ENCODE measurements at regions not wholly inside any gene's neighbourhood (a gene's known extent, or its start where the extent isn't known, plus 50 kb on each side); places are given as distances from the start of the nearest gene placed in this dataset.

DNA sequence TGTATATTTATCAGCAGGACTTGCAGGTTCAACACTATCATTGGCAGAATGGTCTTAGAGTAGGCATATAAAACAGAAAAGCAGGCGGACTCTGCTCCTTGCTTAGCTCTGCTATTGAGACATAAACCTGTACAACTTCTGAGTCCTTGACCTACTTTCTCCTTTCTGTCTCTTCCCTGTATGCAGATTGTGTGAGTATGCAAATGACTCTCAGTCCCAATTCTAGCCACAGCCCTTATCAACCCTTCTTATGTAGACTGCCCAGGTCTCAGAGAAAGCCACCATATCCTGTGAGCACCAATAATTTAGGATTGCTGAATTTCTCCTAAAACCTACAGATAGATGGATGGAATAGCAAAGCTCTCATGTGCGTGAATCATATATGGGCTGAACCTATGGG, 367.6 kb upstream of the DDI1 start:
- no peak for FAIRE-seq

DNA sequence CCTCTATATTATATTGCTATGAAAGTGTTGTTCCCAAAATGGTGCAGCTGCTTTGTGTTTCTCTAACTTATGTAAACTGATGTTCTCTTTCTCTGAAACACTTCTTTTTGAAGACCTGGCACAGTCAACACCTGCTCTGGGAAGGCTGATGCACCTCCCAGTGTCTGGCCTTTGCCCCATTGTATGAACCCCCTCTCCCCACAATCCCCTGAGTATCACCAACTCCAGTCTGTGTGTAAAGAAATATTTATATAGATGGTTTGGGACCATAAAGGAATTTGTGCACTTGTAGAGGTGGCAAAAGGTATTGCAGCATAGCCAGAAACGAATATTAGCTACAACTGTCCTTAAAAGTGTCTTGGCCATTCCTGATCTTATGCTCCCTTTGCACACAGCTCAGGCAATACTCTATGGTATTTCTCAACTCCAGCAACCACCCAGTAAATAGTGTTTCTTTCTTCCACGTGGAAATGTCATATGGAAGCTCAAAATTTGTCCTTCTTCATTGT, 365.2 kb upstream of the DDI1 start:
- no peak for FAIRE-seq

DNA sequence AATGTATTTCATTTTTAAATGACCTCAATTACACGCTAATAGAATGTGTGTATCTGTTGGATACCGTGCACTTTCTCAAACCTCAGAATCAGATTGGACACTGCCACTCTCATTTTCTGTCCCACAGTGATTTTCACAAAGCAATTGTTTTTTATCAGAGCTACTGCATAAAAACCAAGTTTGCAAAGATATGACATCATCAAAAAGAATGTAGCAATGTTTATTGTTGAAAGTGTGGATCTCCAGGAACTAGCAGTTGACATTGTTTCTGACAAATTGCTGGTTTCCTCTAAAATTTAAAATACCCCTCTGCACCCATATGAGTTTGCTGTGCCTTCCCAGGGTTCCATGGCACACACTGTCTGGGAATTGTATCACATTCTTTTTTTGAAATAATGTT, 362.7 kb upstream of the DDI1 start:
- no peak for FAIRE-seq

DNA sequence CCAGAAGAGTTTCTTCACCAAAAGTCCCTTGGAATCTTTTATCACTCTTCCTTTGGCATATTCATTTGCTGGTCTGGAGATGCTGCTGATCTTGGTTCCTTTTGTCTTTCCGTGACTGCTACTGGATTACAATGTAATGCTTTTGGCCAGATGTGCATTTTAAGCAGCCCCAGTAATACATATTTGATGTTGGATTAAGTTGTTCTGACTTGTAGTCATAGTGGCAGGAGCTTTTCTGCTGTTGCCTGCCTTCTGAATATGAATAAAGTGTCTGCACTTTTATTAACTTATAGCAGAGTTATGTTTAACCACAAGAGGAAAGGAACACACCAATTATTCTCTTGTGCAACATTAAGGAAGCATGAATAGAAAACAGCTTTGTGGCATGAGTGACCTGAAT, 360.0 kb upstream of the DDI1 start:
- no peak for FAIRE-seq

DNA sequence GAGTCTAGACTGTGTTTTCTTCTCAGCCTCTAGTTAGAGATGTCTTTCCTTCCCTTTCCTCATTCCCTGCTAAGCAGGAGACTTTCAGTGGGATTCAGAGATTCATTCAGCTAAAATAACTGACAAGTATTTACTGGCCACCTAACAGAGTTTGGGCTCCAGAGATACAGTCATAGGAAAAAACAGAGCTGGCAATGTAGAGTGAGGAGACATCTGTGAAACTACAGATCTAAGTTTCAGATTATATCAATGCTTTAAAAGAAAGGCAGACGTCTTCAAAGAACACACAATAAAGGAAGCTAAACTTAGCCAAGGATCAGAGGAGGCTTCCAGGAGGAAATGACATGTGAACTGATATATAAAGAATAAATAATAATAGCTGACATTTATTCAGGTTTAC, 355.6 kb upstream of the DDI1 start:
- no peak for FAIRE-seq

DNA sequence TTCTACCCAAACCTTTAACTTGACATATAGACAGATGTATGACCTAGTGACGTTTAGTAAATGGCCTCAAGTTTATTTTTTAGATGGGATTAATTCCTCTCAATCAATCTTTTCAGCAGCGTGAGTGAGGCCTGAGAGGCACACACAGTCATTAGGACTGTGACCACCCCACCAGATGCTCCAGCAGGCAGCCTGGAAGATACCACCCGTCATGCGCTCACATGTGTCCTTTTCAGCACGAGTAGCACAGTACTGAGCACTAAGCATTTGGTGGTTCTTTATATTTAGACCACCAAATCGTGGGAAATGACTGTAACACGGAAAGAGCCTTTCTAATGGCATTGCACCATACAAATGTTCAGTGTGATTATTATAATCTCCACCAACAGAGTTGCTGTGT, 354.6 kb upstream of the DDI1 start:
- FAIRE-seq = no peak

DNA sequence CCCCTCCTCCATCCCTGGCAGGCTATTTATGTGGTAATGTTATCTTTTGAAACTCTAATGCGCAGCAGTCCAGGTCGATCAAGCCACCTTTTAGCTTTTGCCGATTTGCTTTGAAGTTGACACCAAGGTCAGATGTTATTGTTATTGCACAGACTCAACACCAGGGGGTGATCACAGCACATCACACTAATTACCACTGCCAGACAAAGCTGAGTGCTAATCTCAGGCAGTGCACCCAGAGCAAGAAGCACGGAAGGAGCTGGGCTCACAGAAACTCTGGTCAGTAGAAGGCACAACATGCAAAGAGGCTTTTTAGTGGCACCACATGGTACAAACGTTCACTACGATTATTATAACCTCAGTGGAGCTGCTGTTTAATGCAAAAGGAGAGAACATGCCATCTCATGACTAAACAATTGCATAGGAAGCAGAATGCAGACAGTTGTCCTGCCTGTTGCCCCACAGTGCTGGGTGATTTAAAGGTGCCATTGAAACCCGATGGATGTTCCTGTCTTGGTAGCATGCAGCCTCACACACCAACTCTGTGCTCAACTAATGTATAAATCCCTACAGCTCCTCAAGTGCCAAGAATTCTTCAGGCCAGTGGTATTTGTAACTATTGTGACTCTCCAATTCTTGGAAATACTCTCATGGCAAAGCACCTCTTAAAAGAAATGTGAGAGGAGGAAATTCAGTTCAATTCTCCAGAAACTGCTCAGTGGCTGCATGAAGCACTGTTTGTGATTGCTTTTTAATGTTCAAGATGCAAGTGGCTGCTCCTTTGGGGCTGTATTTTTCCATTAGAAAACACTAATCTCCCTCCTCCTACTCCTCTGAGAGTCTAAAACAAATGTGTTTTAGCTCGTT, 353.9 kb upstream of the DDI1 start:
- FAIRE-seq = no peak

DNA sequence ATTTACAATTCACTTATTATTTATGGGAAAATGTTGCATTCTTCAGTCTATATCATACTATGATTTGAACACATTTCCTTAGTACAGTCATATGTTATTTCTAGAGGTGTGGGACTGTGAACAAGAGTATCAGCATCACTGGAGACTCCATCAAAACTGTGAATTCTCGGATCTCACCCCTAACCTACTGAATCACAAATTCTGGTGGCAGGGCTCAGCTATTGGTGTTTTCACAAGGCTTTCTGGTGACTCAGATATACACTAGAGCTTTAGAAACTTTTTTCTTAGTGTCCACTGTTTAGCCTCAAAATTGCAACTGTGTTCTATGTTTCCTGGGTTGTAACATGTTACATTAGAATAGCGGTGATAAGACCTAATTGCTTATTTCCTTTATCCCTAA, 352.9 kb upstream of the DDI1 start:
- FAIRE-seq = no peak

DNA sequence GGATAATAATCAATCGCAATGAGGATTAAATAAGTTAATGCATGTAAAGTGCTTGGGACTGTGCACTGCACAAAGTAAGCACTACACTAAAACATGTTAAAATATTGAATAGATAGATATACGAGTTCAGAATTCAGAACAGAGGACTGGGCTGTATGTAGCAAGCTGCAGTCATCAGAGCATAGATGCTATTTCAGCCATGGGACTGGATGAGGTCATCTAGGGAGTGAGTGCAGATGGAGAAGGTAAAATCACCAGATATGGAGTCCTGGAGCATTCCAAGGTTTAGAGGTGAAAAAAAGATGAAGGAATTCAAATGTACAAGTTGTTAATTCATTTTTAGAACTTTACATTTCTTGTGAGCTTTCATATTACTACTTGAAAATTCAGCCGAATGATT, 347.5 kb upstream of the DDI1 start:
- no peak for FAIRE-seq

DNA sequence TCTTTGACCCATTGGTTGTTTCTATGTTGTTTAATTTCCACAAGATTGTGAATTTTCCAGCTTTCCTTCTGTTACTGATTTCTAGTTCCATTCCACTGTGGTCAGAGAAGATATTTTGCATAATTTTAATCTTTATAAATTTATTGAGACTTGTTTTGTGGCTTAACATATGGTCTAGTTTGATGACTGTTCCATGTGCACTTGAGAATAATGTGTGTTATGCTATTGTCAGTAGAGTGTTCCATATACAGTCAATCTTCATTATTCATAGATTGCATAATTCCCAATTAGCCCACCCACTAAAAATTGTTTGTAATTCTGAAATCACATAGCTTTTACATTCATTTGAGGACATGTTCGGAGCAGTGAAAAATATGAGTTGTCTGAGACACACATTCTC, 346.1 kb upstream of the DDI1 start:
- no peak for FAIRE-seq

DNA sequence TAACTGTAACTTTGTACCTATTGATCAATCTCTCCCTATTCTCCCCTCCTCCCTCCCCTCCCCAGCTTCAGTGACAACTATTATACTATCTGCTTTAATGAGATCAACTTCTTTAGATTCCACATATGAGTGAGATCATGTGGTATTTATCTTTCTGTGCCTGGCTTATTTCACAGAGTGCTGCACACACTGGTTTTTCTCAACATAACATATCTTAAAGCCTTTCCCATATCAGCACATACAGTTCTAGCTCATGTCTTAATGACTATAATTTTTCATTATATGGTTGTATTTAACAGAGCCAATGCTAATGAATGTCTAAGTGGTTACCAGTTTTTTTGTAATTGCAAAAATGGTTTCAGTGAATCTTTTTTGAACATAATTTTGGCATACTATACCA, 340.3 kb upstream of the DDI1 start:
- FAIRE-seq = no peak

DNA sequence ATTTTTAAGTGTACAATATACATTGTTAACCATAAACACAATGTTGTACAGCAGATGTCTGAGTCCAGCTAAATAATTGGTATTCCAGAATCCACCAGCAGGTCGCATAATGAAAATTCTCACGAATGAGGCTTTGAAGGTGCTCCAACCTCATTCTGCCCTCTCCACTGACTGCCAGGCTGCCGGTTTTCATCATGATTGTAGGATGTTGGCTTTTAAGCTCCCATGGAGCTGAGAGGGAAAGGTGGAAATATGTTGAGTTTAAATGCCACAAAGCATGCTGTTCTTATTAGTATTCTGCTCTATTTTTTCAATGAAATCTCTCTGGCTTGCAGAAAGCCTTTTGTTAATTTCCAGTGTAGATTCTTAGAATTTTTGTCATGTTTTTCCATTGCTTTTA, 337.2 kb upstream of the DDI1 start:
- FAIRE-seq = no peak

DNA sequence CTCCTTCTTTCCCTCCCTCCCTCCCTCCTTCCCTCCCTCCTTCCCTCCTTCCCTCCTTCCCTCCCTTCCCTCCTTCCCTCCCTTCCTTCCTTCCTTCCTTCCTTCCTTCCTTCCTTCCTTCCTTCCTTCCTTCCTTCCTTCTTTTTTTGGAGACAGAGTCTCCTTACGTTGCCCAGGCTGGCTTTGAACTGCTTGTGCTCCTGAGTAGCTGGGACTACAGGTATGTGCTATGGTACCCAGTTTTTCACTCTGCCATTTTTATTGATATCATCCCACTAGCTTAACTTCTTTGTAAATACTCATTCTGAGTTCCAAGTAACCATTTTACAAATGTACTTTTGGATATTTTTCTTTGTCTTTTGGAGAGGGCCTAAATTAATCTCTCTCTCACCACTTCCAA, 336.8 kb upstream of the DDI1 start:
- no peak for FAIRE-seq

DNA sequence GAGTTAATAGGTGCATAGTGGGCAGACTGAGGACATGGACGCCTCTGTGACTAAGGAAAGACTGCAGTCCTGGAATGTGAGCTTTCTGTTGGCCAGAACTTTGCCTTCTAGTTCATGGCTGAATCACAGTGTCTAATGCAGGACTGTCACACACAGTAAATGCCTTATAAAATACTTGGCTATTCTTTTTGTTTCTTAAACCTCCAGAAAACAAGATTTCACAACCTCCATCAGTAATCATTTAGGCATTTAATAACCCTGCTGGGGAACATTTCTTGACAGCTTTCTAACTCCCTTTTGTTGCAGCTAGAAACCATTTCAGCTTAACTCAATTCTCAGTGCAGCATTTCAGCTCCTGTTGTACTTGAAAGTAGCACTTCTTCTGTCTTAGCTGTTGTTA, 335.8 kb upstream of the DDI1 start:
- FAIRE-seq = no peak

DNA sequence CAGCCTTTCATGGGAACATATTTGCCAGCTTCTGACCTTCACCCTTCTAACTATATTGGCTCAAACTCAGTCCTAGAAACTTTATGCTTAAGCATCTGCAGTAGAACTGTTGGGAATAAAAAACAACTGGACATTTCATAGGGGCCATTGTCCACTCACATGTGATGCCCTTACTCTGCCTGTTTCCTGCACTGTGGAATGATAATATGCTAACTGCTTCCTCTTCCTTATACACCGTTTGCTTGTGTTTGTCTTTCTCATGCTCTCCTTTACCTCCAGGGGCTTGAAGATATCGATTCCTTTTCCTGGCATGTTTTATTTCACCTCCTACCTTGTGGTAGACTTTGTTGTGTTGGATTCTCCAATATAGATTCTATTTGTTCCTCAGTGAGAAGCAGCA, 333.0 kb upstream of the DDI1 start:
- no peak for FAIRE-seq

DNA sequence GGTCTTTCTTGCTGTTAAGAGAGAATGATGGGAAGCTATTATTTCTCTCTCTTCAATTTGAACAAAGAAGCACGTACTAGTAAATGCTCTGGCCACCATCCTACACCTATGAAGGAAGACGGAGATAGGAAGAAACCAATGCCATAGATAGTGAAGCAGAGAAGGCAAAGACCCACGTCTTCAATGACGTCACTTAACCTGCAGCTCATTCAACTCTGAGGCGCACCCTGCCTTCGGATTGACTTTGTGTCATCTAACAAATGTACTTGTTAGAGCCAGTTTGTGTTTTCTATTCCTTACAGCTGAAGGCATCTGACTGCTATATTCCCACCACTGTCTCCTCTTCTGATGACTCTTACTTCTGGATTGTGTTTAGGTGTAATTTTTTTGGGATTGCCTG, 332.5 kb upstream of the DDI1 start:
- no peak for FAIRE-seq

DNA sequence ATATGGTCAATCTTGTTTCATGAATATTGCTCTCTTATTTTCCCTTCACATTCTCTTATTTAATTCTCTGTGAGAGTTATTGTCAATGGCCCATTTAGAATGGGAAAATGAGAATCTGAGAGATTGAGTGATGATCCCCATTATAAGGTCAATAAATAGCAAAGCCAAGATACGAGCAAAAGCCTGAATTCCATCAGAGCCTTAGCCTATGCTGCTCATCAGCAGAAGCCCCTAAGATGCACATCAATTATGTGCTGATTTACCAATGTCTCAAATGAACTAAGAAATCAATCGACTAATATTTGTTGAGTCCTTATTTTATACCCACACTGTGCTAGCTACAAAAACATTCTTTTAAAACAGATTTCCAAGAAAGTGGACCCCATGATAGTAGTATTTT, 330.8 kb upstream of the DDI1 start:
- no peak for FAIRE-seq

DNA sequence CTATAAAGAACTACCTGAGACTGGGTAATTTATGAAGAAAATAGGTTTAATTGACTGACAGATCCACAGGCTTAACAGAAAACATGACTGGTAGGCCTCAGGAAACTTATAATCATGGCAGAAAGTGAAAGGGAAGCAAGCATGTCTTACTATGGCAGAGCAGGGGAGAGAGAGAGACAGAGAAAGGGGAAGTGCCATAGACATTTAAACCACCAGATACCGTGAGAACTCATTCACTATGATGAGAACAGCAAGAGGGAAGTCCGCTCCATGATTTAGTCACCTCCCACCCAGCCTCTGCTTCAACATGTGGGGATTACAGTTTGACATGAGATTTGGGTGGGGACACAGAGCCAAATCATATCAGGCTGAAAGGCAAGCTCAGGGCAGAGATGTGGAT, 327.1 kb upstream of the DDI1 start:
- FAIRE-seq = no peak

DNA sequence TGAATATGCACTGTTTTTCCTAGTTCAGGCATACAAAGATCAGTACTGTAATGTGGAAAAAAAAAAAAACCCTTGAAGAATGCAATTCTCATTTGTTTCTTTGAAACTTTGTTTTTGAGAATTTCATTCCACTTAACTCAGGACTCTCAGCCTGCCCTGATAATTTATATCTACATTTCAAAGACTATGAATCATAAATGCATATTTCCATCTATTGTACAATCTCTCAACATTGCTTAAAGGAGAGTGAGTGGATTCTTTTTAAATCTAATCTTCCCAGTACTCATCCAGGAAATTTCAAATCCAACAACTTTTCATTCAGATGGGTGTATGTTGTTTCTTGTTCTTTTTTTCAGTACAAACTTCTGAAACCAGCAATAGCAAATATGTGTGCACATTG, 322.2 kb upstream of the DDI1 start:
- FAIRE-seq = no peak

DNA sequence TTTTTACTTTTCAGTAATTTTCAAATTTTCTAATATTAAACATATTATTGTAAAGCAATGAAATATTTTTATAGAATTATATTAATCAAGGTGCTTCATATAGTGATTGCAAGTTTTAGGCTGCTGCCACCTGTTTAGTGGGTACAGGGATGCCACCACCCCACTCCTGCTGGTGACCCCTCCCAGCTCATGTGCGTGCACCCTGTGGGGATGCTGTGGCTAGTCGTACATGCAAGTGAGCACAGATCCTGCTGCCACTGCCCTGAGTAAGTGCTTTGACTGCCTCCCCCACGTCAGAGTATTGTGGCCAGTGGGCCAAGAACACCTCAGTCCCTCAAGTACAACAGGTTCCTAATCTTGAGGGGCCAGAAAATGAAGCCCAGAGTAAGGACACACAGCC, 320.1 kb upstream of the DDI1 start:
- no peak for FAIRE-seq

DNA sequence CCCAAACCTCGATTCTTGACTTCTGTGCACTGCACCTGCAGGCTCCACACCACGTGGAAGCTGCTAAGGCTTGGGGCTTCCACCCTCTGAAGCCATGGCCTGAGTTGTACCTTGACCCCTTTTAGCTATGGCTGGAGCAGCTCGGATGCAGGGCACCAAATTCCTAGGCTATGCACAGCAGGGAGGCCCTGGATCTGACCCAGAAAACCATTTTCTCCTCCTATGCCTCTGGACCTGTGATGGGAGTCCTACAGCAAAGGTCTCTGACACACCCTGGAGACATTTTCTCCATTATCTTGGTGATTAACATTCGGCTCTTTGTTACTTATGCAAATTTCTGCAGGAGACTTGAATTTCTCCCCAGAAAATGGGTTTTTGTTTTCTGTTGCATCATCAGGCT, 309.2 kb upstream of the DDI1 start:
- FAIRE-seq = no peak

DNA sequence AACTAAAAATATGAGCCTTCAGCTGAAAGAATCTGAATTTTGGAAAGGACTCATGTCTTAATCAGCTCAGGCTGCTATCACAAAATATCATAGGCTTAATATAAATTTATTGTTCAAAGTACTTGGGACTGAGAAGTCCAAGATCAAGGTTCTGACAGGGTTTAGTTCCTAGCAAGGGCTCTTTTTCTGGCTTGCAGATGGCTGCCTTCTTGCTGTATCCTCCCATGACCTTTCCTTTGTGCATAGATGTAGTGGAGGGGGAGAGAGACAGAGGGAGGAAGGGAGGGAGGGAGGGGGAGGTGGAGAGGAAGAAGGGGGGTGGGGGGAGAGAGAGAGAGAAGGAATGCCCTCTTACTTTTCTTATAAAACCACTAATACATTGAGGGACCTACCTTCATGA, 306.8 kb upstream of the DDI1 start:
- no peak for FAIRE-seq

DNA sequence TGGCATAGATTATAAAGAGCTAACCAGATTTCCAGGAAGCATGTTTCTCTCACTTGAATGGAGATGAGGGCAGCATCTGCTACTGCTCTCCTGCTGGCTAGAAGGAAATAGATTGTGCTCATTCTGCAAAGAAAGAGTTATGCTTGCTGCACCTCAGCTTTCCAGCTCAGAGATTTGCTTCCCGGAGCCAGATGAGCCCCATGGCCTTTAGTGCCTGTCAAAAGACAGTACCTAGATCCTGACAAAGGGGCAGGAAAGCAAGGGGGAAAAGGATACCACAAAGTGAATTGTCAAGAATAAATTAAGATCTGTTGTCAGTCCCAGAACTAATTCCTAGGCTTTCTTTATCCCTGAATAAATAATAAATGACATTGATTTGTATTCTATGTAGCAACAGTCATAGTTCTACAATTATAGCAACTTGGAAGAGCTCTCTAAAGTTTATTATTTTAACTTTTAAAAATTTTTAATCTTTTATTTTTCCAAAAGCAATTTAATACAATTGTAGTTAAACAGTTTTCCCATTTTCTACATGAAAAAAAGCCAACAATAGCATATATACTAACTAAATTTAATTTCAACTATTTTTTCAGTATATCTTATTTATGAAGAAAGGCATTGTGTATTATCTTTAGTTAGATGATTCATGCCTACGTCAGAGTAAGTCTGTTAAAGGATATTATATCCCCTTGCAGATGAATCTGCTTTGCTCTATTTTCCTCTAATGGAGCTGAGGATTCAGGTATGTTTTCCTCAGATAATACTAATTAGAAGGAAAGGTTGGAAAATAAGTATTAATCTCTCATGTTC, 306.1 kb upstream of the DDI1 start:
- FAIRE-seq = no peak

DNA sequence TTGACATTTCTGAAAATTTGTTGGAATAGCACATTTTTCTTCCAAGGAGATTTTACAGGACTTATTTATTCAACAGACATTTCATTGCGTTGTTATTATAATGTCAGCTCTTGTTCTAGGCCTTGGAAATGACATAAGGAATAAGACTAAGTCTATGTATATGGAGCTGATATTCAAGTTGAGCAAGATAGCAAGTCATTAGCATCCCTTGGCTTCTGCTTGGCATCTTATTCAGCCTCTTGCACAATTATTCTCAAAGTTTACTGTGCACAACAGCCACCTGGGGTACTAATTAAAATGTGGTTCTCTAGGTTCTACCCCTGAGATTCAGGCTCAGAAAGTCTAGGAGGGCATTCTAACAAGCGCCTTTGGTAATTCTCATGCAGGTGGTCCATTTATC, 304.8 kb upstream of the DDI1 start:
- no peak for FAIRE-seq
